Heart left ventricle (tissue), 16 donors: ENCODE measurements at regions not wholly inside any gene's neighbourhood (a gene's known extent, or its start where the extent isn't known, plus 50 kb on each side); places are given as distances from the start of the nearest gene placed in this dataset.

Experiments
- ATAC-seq, 4 donors: fragments of 200-7000 bp; cut with Tn5 transposase; one replicate each; pipeline ENCODE4 v1.9.1; 2020 to 2022; ENCODE audit warnings: moderate library complexity in 4 of 4, mild to moderate bottlenecking in 3 of 4, moderate number of reproducible peaks in 1 of 4
- DNase-seq, 5 donors: peaks; one replicate each; pipeline ENCODE4 v3.0.0-alpha.2; 2020
- H3K27ac ChIP-seq, 12 donors: fragments of 200-600 bp; sonication (generic) in 4 of 12; one replicate each; pipeline versions ENCODE4 v1.5.0 to v1.8.0; 2016 to 2022; ENCODE audit warnings: mild to moderate bottlenecking in 2 of 12
- H3K27me3 ChIP-seq, 9 donors: fragments of 200-600 bp; sonication (generic) in 2 of 9; one replicate each; pipeline versions ENCODE4 v1.5.1 to v1.8.0; 2016 to 2022; ENCODE audit warnings: mild to moderate bottlenecking in 3 of 9
- H3K36me3 ChIP-seq, 9 donors: fragments of 200-600 bp; sonication (generic) in 2 of 9; one replicate each; pipeline versions ENCODE4 v1.5.0 to v1.8.0; 2018 to 2022; ENCODE audit warnings: mild to moderate bottlenecking in 2 of 9
- H3K4me1 ChIP-seq, 12 donors: fragments of 200-600 bp; sonication (generic) in 4 of 12; one replicate each; pipeline versions ENCODE4 v1.5.0 to v1.8.0; 2016 to 2022; ENCODE audit warnings: mild to moderate bottlenecking in 3 of 12
- H3K4me3 ChIP-seq, 12 donors: fragments of 200-600 bp; sonication (generic) in 4 of 12; one replicate each; pipeline versions ENCODE4 v1.5.0 to v1.8.0; 2017 to 2022; ENCODE audit warnings: mild to moderate bottlenecking in 9 of 12, moderate library complexity in 4 of 12
- H3K9me3 ChIP-seq, 12 donors: fragments of 200-600 bp; sonication (generic) in 4 of 12; one replicate each; pipeline versions ENCODE4 v1.5.0 to v1.8.0; 2016 to 2022; ENCODE audit warnings: mild to moderate bottlenecking in 1 of 12
- POLR2A ChIP-seq, 2 donors: fragments of 450-650 bp; IDR thresholded peaks; one replicate each; pipeline ENCODE4 v1.6.1; 2017; ENCODE audit warnings: antibody characterized with exemption in 2 of 2, mild to moderate bottlenecking in 2 of 2, moderate library complexity in 2 of 2
- WGBS, 4 donors: extraction: QIAGEN DNeasy Blood & Tissue Kit in 2 of 4; methylation state at CpG; one replicate each; pipeline versions ENCODE4 v1.1.5 to v1.1.7; 2013 to 2018; 5-methylcytosine and 5-hydroxymethylcytosine counted together
- intact Hi-C, 10 donors: fragments of 100-400 bp; cut with DNase I; formaldehyde crosslinking; loops; one replicate each; pipeline versions ENCODE4 v1.11.1 to v1.14.2; 2022
- TF ChIP-seq, protein P1 (sequence below), 12 donors: fragments of 200-600 bp; sonication (generic) in 4 of 12; IDR thresholded peaks; one replicate each; pipeline versions ENCODE4 v1.5.0 to v1.8.0; 2018 to 2022; ENCODE audit warnings: antibody characterized with exemption in 12 of 12, mild to moderate bottlenecking in 5 of 12
- donor health status: ischemic (EF 13 %, LVEDD 7.1; RV severe dilation, severe dysfunction).
- donor health status: healthy with polysubstance abuse.
- donor health status: DM: no; HTN: yes; CAD: no.
- donor health status: DM: no; HTN: no; CAD: no.
- donor health status: ischemic (EF 25% LVEDD 6.9; RV normal size, moderate dysfunction).
- donor health status: ischemic (EF 25% LVEDD 5.7; RV mildly dilated, moderate dysfunction).
- donor health status: healthy.
- donor health status: DM: yes; HTN: yes; CAD: no.
- donor health status: ischemic (EF 35%, LVEDD 5.7; RV mildly dilated, moderate dysfunction).
- donor health status: nonischemic (EF 11% LVEDD 7.7; RV severe dilation, severe dysfunction).
- donor health status: DM: yes; HTN: yes; CAD: no.
- donor health status: PGD.
- donor health status: ischemic (EF 29% LVEDD 5.4; RV normal size, mild dysfunction).
- donor health status: nonischemic (EF 23%, LVEDD 6.1; RV moderate dilation, normal function).

DNA sequence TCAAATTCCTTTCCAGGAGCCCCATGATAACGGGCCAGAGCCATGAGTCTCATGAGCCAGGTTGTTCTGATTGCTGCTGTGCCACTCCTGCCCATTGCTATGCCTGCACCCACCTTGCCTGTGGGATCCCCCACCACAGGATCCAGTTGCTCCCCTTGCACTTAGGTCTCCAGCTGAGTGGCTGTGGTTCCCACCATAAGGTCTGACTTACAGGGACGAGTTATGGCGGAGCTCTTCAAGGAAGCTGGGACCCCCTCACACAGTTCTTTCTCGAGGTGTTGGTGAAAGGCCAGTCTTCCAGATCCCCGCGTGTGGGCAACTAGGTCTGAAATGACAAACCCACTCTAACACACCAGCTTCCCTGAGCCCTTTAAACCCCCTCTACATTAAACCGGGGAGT lies 111.9 kb upstream of the C14orf180 start:
- Histone ChIP-seq H3K4me1 (no peaks in the 10 kb centered on the region), H3K27me3 (peaks cover 2 to 28% (median 9%) of the 10 kb centered on the region in 9 donors), H3K27ac (no peak overlapping the region), H3K9me3 (no peaks in the 10 kb centered on the region), H3K36me3 (no peaks in the 10 kb centered on the region), H3K4me3 (no peak overlapping the region)
- ATAC-seq (no peak), DNase-seq (no peak)
- TF ChIP-seq, protein P1, sequence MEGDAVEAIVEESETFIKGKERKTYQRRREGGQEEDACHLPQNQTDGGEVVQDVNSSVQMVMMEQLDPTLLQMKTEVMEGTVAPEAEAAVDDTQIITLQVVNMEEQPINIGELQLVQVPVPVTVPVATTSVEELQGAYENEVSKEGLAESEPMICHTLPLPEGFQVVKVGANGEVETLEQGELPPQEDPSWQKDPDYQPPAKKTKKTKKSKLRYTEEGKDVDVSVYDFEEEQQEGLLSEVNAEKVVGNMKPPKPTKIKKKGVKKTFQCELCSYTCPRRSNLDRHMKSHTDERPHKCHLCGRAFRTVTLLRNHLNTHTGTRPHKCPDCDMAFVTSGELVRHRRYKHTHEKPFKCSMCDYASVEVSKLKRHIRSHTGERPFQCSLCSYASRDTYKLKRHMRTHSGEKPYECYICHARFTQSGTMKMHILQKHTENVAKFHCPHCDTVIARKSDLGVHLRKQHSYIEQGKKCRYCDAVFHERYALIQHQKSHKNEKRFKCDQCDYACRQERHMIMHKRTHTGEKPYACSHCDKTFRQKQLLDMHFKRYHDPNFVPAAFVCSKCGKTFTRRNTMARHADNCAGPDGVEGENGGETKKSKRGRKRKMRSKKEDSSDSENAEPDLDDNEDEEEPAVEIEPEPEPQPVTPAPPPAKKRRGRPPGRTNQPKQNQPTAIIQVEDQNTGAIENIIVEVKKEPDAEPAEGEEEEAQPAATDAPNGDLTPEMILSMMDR (IDR thresholded peaks at IDR 0.05) = no peak
- TF ChIP-seq POLR2A (IDR thresholded peaks at IDR 0.05) = no peak
- intact Hi-C loops = no loop called here
- 88 to 93% (median 89%) methylated on average over 7 of the region's 7 CpGs for WGBS, 4 donors

DNA sequence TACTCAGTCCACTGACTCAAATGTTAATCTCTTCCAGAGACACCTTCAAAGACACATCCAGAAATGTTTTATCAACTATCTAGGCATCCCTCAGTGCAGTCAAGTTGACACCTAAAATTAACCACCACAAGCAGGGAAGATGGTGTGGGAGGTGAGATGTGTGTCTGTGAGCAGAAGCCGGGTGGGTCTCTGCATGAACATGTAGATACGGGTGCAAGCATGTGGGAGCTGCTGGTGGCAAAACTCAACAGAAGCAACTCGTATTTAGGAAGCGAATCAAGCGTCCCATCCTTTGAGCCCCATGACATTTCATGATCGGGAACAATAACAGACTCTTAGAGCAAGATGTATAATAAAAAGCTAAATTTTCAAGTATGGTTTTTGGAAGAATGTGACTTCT lies 110.0 kb upstream of the C14orf180 start:
- no peaks in the 10 kb centered on the region for H3K4me1 ChIP-seq
- 76 to 94% (median 79%) methylated on average over 6 of the region's 6 CpGs for WGBS, 4 donors
- no peak overlapping the region for H3K4me3 ChIP-seq
- intact Hi-C loops = no loop called here
- H3K27me3 ChIP-seq = peaks cover 0 to 25% (median 0%) of the 10 kb centered on the region in 9 donors
- H3K27ac ChIP-seq = no peak overlapping the region
- DNase-seq (no peak), ATAC-seq (no peak)
- no peaks in the 10 kb centered on the region for H3K36me3 ChIP-seq
- TF ChIP-seq, protein P1 (IDR thresholded peaks at IDR 0.05) = no peak
- TF ChIP-seq POLR2A (IDR thresholded peaks at IDR 0.05) = no peak
- H3K9me3 ChIP-seq = no peaks in the 10 kb centered on the region

DNA sequence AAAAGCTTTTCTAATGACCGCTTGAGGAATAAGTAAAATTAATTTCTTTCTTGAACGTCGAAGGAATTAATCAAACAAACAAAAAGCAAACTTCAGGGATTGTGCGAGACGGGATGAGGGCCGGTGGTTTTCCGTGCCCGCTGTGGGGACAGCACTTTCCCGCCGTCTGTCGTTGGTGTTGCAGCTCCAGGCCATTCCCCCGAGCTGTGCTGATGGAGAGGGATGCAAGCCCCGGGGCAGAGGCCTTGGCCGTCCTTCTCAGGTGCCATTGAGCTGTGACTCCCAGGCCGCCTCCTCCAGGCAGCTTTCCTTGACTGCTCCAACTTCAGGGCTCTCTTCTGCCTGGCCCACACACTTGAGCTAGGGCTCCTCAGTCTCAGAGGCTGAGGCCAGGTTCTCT lies 109.0 kb upstream of the C14orf180 start:
- no peak overlapping the region for H3K4me3 ChIP-seq
- H3K27me3 ChIP-seq = peaks cover 0 to 19% (median 0%) of the 10 kb centered on the region in 9 donors
- no peak for TF ChIP-seq POLR2A (IDR thresholded peaks at IDR 0.05)
- TF ChIP-seq, protein P1 (IDR thresholded peaks at IDR 0.05) = no peak
- no peak overlapping the region for H3K27ac ChIP-seq
- no peaks in the 10 kb centered on the region for H3K36me3 ChIP-seq
- 84 to 89% (median 88%) methylated on average over 15 of the region's 15 CpGs for WGBS, 4 donors
- no peaks in the 10 kb centered on the region for H3K9me3 ChIP-seq
- ATAC-seq (no peak), DNase-seq (no peak)
- no peaks in the 10 kb centered on the region for H3K4me1 ChIP-seq
- intact Hi-C loops = no loop called here

DNA sequence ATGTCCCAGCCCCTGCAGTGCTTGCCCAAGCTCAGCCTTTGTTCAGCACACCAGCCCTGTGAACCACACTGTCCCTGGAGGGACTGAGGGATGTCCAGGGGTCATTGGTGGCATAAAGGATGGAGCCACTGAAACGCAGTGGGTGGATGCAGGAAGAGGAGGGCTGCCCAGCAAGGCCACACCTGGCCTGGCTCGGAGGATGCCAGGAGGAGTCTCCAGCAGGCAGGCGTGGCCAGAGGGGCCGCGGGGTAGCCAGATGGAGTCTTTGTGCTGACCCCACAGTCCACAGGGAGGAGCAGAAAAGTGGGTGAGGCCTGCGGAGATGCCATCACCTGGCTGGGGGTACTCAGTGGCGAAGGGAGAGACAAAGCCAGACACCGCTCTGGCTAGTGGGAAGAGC lies 108.5 kb upstream of the C14orf180 start:
- intact Hi-C loops = no loop called here
- H3K36me3 ChIP-seq = no peaks in the 10 kb centered on the region
- DNase-seq (no peak), ATAC-seq (no peak)
- TF ChIP-seq, protein P1 (IDR thresholded peaks at IDR 0.05) = no peak
- no peak for TF ChIP-seq POLR2A (IDR thresholded peaks at IDR 0.05)
- H3K27ac ChIP-seq = no peak overlapping the region
- no peak overlapping the region for H3K4me3 ChIP-seq
- no peaks in the 10 kb centered on the region for H3K9me3 ChIP-seq
- peaks cover 0 to 22% (median 0%) of the 10 kb centered on the region in 9 donors for H3K27me3 ChIP-seq
- H3K4me1 ChIP-seq = no peaks in the 10 kb centered on the region
- WGBS, 4 donors = 81 to 91% (median 86%) methylated on average over 6 to 8 of the region's 8 CpGs
